Transverse colon (tissue), 4 donors: ENCODE measurements at regions not wholly inside any gene's neighbourhood (a gene's known extent, or its start where the extent isn't known, plus 50 kb on each side); places are given as distances from the start of the nearest gene placed in this dataset.

Source experiments
- DNase-seq: peaks from one replicate; pipeline ENCODE4 v3.0.0-alpha.2; 2019
- H3K27ac ChIP-seq, 4 donors: fragments of 200-600 bp; sonication (generic); 2 replicates each; pipeline ENCODE4 v1.5.1; 2016 to 2018; ENCODE audit warnings: inconsistent platforms in 4 of 4
- H3K27me3 ChIP-seq: fragments of 200-600 bp; sonication (generic); 2 replicates; pipeline ENCODE4 v1.5.1; 2017; ENCODE audit warnings: inconsistent platforms
- H3K36me3 ChIP-seq, 4 donors: fragments of 200-600 bp; sonication (generic); 2 replicates each; pipeline ENCODE4 v1.5.1; 2017 to 2019; ENCODE audit warnings: inconsistent platforms in 4 of 4
- H3K4me1 ChIP-seq, 4 donors: fragments of 200-600 bp; sonication (generic); 2 replicates each; pipeline ENCODE4 v1.5.1; 2017 to 2020; ENCODE audit warnings: inconsistent platforms in 4 of 4
- H3K4me3 ChIP-seq, 4 donors: fragments of 200-600 bp; sonication (generic); 1 replicate in 1 of 4; 2 replicates in 3 of 4; pipeline versions ENCODE4 v1.5.1 to v1.6.1; 2017 to 2019; ENCODE audit warnings: inconsistent platforms in 4 of 4
- H3K9me3 ChIP-seq, 2 donors: fragments of 200-600 bp; sonication (generic); 2 replicates each; pipeline ENCODE4 v1.5.1; 2017 to 2019; ENCODE audit warnings: inconsistent platforms in 2 of 2
- EP300 ChIP-seq: sonication (generic); formaldehyde crosslinking; IDR thresholded peaks from one replicate; pipeline ENCODE4 v1.6.1; 2017; ENCODE audit warnings: antibody characterized with exemption, low read depth
- POLR2A ChIP-seq: fragments of 450-650 bp; IDR thresholded peaks from one replicate; pipeline ENCODE4 v1.6.1; 2016; ENCODE audit warnings: antibody characterized with exemption, mild to moderate bottlenecking, moderate library complexity
- POLR2AphosphoS5 ChIP-seq, 3 donors: sonication (generic); formaldehyde crosslinking; IDR thresholded peaks; one replicate each; pipeline ENCODE4 v1.6.1; 2016; ENCODE audit warnings: antibody characterized with exemption in 3 of 3
- WGBS, 2 donors: methylation state at CpG; one replicate each; pipeline ENCODE4 v1.1.5; 2018; ENCODE audit warnings: low coverage in 1 of 2; 5-methylcytosine and 5-hydroxymethylcytosine counted together
- in situ Hi-C, 4 donors: fragments of 200-750 bp; cut with MboI; loops; one replicate each; pipeline versions ENCODE4 v1.15.0 to v1.15.1; 2017; ENCODE audit warnings: low sequenced_read_pairs in 3 of 4, low pct_ligation_motif_present in 1 of 4, low pct_unique_long_range_greater_than_20kb in 1 of 4
- intact Hi-C: fragments of 100-400 bp; cut with DNase I; formaldehyde crosslinking; loops from one replicate; pipeline ENCODE4 v1.15.1; 2023; ENCODE audit warnings: low total_unique reads
- TF ChIP-seq, protein P1 (sequence below), 5 experiments: fragments of 200-600 bp in 3 of 5; fragments of 450-650 bp in 2 of 5; sonication (generic) in 3 of 5; IDR thresholded peaks; 1 replicate in 2 of 5; 2 replicates in 3 of 5; pipeline ENCODE4 v1.5.1; 2016 to 2017; ENCODE audit warnings: antibody characterized with exemption in 5 of 5, inconsistent platforms in 3 of 5, mild to moderate bottlenecking in 2 of 5, moderate library complexity in 1 of 5

- Histone ChIP-seq H3K4me3 (no peak overlapping the region), H3K27ac (no peak overlapping the region), H3K4me1 (no peaks in the 10 kb centered on the region), H3K9me3 (no peaks in the 10 kb centered on the region), H3K36me3 (no peaks in the 10 kb centered on the region), H3K27me3 (no peaks in the 10 kb centered on the region)
- WGBS, 2 donors, result 29 to 31% methylated on average over 1 of the region's 1 CpG
- intact Hi-C loops (no loop called here), in situ Hi-C loops (no loop called here)
- DNase-seq, result no peak
- no peak for TF ChIP-seq POLR2AphosphoS5 (IDR thresholded peaks at IDR 0.05)
These were observed 1068.1 kb upstream of the PCDH20 start for GRCh38 chr13:62483774-62484173.

- TF ChIP-seq EP300 (no peak), POLR2A (no peak), POLR2AphosphoS5 (IDR thresholded peaks at IDR 0.05) (no peak)
- TF ChIP-seq, protein P1, sequence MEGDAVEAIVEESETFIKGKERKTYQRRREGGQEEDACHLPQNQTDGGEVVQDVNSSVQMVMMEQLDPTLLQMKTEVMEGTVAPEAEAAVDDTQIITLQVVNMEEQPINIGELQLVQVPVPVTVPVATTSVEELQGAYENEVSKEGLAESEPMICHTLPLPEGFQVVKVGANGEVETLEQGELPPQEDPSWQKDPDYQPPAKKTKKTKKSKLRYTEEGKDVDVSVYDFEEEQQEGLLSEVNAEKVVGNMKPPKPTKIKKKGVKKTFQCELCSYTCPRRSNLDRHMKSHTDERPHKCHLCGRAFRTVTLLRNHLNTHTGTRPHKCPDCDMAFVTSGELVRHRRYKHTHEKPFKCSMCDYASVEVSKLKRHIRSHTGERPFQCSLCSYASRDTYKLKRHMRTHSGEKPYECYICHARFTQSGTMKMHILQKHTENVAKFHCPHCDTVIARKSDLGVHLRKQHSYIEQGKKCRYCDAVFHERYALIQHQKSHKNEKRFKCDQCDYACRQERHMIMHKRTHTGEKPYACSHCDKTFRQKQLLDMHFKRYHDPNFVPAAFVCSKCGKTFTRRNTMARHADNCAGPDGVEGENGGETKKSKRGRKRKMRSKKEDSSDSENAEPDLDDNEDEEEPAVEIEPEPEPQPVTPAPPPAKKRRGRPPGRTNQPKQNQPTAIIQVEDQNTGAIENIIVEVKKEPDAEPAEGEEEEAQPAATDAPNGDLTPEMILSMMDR (IDR thresholded peaks at IDR 0.05), result no peak
- no peaks in the 10 kb centered on the region for H3K36me3 ChIP-seq
- WGBS, 2 donors, result 77 to 100% methylated on average over 1 to 3 of the region's 3 CpGs
- H3K4me3 ChIP-seq, result no peak overlapping the region
- H3K4me1 ChIP-seq, result no peaks in the 10 kb centered on the region
- in situ Hi-C loops, result no loop called here
- H3K27ac ChIP-seq, result no peak overlapping the region
- intact Hi-C loops, result no loop called here
- H3K27me3 ChIP-seq, result no peaks in the 10 kb centered on the region
- no peaks in the 10 kb centered on the region for H3K9me3 ChIP-seq
- no peak for DNase-seq
These were observed 1066.7 kb upstream of the PCDH20 start for GRCh38 chr13:62482351-62482750.

- 80% methylated on average over 3 of the region's 3 CpGs; no CpG with 5 or more reads in 1 of the 2 donors for WGBS, 2 donors
- H3K27me3 ChIP-seq, result no peaks in the 10 kb centered on the region
- intact Hi-C loops, result no loop called here
- in situ Hi-C loops, result no loop called here
- H3K9me3 ChIP-seq, result no peaks in the 10 kb centered on the region
- no peak overlapping the region for H3K4me3 ChIP-seq
- H3K4me1 ChIP-seq, result no peaks in the 10 kb centered on the region
- DNase-seq, result no peak
- no peak overlapping the region for H3K27ac ChIP-seq
- no peak for TF ChIP-seq POLR2AphosphoS5 (IDR thresholded peaks at IDR 0.05)
- TF ChIP-seq POLR2A, result no peak
- TF ChIP-seq, protein P1 (IDR thresholded peaks at IDR 0.05), result no peak
- TF ChIP-seq EP300, result no peak
- H3K36me3 ChIP-seq, result no peaks in the 10 kb centered on the region
These were observed 1058.2 kb upstream of the PCDH20 start for GRCh38 chr13:62473944-62474237.

- H3K9me3 ChIP-seq, result no peaks in the 10 kb centered on the region
- no peak for TF ChIP-seq POLR2A
- no peak for TF ChIP-seq EP300
- TF ChIP-seq, protein P1 (IDR thresholded peaks at IDR 0.05), result no peak
- no peak for TF ChIP-seq POLR2AphosphoS5 (IDR thresholded peaks at IDR 0.05)
- no peaks in the 10 kb centered on the region for H3K27me3 ChIP-seq
- H3K27ac ChIP-seq, result no peak overlapping the region
- no peak for DNase-seq
- no peak overlapping the region for H3K4me3 ChIP-seq
- WGBS, 2 donors, result 75 to 79% methylated on average over 2 of the region's 2 CpGs
- no peaks in the 10 kb centered on the region for H3K36me3 ChIP-seq
- H3K4me1 ChIP-seq, result no peaks in the 10 kb centered on the region
- intact Hi-C loops, result no loop called here
- in situ Hi-C loops, result no loop called here
These were observed 1057.7 kb upstream of the PCDH20 start for GRCh38 chr13:62473190-62473943.

DNA sequence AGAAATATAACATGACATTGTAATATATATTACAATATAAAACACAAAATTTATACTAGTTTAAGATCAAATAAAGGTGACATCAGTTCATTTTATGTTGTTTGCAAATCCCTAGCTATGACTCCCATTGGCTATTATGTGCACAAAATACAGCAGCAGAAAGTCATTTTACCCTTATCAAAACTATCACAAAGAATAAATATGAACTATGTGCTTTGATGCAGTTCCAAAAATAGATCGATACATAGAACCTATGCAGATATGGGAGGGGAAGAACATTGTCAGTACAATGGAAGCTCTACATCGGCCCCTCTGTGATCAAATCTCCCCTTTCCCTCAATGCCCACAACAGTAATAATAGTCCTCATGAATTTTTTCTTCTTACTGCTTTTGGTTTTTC is 1038.1 kb upstream of the PCDH20 start:
- H3K27me3 ChIP-seq, result no peaks in the 10 kb centered on the region
- H3K4me1 ChIP-seq, result no peaks in the 10 kb centered on the region
- no peak overlapping the region for H3K4me3 ChIP-seq
- TF ChIP-seq POLR2AphosphoS5 (IDR thresholded peaks at IDR 0.05) (no peak), EP300 (no peak), POLR2A (no peak)
- TF ChIP-seq, protein P1 (IDR thresholded peaks at IDR 0.05), result no peak
- DNase-seq, result no peak
- intact Hi-C loops (no loop called here), in situ Hi-C loops (no loop called here)
- no peaks in the 10 kb centered on the region for H3K36me3 ChIP-seq
- WGBS, 2 donors, result 73 to 77% methylated on average over 2 of the region's 2 CpGs
- H3K9me3 ChIP-seq, result no peaks in the 10 kb centered on the region
- no peak overlapping the region for H3K27ac ChIP-seq
